GM18861 (cell line): ENCODE measurements at regions not wholly inside any gene's neighbourhood (a gene's known extent, or its start where the extent isn't known, plus 50 kb on each side); places are given as distances from the start of the nearest gene placed in this dataset.
A peak's percentile ranks its signal among the peaks of the same experiment; 100 is the strongest.
"Not testable (repeated sequence)": the region's sequence is repeated elsewhere in the genome, so short reads cannot be mapped to it uniquely, and the experiment has no call there.

ENCODE experiments used
- ATAC-seq: cut with Tn5 transposase; IDR thresholded peaks from one replicate; pipeline ENCODE4 v1.9.1; 2021; ENCODE audit not compliant: unreplicated experiment

- no peak for ATAC-seq
Observed at GRCh38 chr15:31217566-31218270, 108.9 kb upstream of the KLF13 start.

GRCh38 chr15:31219221-31219620 is 107.4 kb upstream of the KLF13 start:
- ATAC-seq: no peak

- no peak for ATAC-seq
Observed at GRCh38 chr15:31221936-31222515, 104.6 kb upstream of the KLF13 start.

- ATAC-seq: no peak
Observed at GRCh38 chr15:31222773-31223341, 103.8 kb upstream of the KLF13 start.

GRCh38 chr15:31223478-31224350 is 102.9 kb upstream of the KLF13 start:
- ATAC-seq: no peak

- not testable (repeated sequence) for ATAC-seq
Observed at GRCh38 chr15:31224661-31225060, 102.0 kb upstream of the KLF13 start.

- no peak for ATAC-seq
Observed at GRCh38 chr15:31225356-31225955, 101.2 kb upstream of the KLF13 start.

GRCh38 chr15:31226021-31226420 is 100.6 kb upstream of the KLF13 start:
- no peak for ATAC-seq

GRCh38 chr15:31227235-31227634 is 99.4 kb upstream of the KLF13 start:
- no peak for ATAC-seq

- no peak for ATAC-seq
Observed at GRCh38 chr15:31228011-31228484, 98.6 kb upstream of the KLF13 start.

- peak; percentile 67 for ATAC-seq
Observed at GRCh38 chr15:31228980-31229826, 97.4 kb upstream of the KLF13 start.

GRCh38 chr15:31230630-31231485 is 95.8 kb upstream of the KLF13 start:
- ATAC-seq: peak; percentile 77

- ATAC-seq: no peak
Observed at GRCh38 chr15:31234815-31235214, 91.8 kb upstream of the KLF13 start.

GRCh38 chr15:31235311-31236183 is 91.1 kb upstream of the KLF13 start:
- peak; percentile 46 for ATAC-seq

- ATAC-seq: peak; percentile 54
Observed at GRCh38 chr15:31236184-31237042, 90.2 kb upstream of the KLF13 start.

- no peak for ATAC-seq
Observed at GRCh38 chr15:31237043-31237324, 89.7 kb upstream of the KLF13 start.

- no peak for ATAC-seq
Observed at GRCh38 chr15:31238906-31239305, 87.7 kb upstream of the KLF13 start.
